ENCODE measurements at regions not wholly inside any gene's neighbourhood (a gene's known extent, or its start where the extent isn't known, plus 50 kb on each side); places are given as distances from the start of the nearest gene placed in this dataset.
"Not testable (repeated sequence)": the region's sequence is repeated elsewhere in the genome, so short reads cannot be mapped to it uniquely, and the experiment has no call there.

- DNase-seq: no peak
Measured at GRCh38 chr9:29211003-29211579, 1637.8 kb upstream of the C9orf72 start.

- DNase-seq: no peak
Measured at GRCh38 chr9:29211580-29212396, 1638.5 kb upstream of the C9orf72 start.

GRCh38 chr9:29212397-29213387 lies 1639.4 kb upstream of the C9orf72 start:
- DNase-seq: no peak

GRCh38 chr9:29213417-29214153 lies 1640.3 kb upstream of the C9orf72 start, which contains the start of gene LINGO2:
Gene LINGO2, minus strand, starts transcription at chr9:29213601.
- no peak for DNase-seq

GRCh38 chr9:29214154-29214689 lies 1640.9 kb upstream of the C9orf72 start:
- DNase-seq: no peak

GRCh38 chr9:29214690-29215253 lies 1641.5 kb upstream of the C9orf72 start:
- DNase-seq: no peak

GRCh38 chr9:29217966-29218365 lies 1644.7 kb upstream of the C9orf72 start:
- no peak for DNase-seq

- DNase-seq: no peak
Measured at GRCh38 chr9:29220596-29221251, 1647.4 kb upstream of the C9orf72 start.

GRCh38 chr9:29228558-29228957 lies 1655.3 kb upstream of the C9orf72 start:
- DNase-seq: no peak

GRCh38 chr9:29230931-29231330 lies 1657.7 kb upstream of the C9orf72 start:
- no peak for DNase-seq

GRCh38 chr9:29233193-29233592 lies 1659.9 kb upstream of the C9orf72 start:
- no peak for DNase-seq

GRCh38 chr9:29241320-29241719 lies 1668.0 kb upstream of the C9orf72 start:
- no peak for DNase-seq

GRCh38 chr9:29245351-29245750 lies 1672.1 kb upstream of the C9orf72 start:
- DNase-seq: no peak

- not testable (repeated sequence) for DNase-seq
Measured at GRCh38 chr9:29270400-29270799, 1697.1 kb upstream of the C9orf72 start.

- no peak for DNase-seq
Measured at GRCh38 chr9:29282121-29282520, 1708.8 kb upstream of the C9orf72 start.

- no peak for DNase-seq
Measured at GRCh38 chr9:29285818-29286217, 1712.5 kb upstream of the C9orf72 start.

GRCh38 chr9:29289365-29289764 lies 1716.1 kb upstream of the C9orf72 start:
- DNase-seq: no peak

GRCh38 chr9:29290516-29290915 lies 1717.2 kb upstream of the C9orf72 start:
- DNase-seq: no peak

GRCh38 chr9:29297592-29297991 lies 1724.3 kb upstream of the C9orf72 start:
- DNase-seq: no peak

- no peak for DNase-seq
Measured at GRCh38 chr9:29311221-29311620, 1737.9 kb upstream of the C9orf72 start.

- DNase-seq: no peak
Measured at GRCh38 chr9:29312327-29312726, 1739.0 kb upstream of the C9orf72 start.
